Left hindlimb (tissue), 1 donor: ENCODE measurements at regions not wholly inside any gene's neighbourhood (a gene's known extent, or its start where the extent isn't known, plus 50 kb on each side); places are given as distances from the start of the nearest gene placed in this dataset.
"Not testable (repeated sequence)": the region's sequence is repeated elsewhere in the genome, so short reads cannot be mapped to it uniquely, and the experiment has no call there.

Source experiments
- DNase-seq: peaks from one replicate; pipeline ENCODE4 v3.0.0-alpha.2; 2018

DNA sequence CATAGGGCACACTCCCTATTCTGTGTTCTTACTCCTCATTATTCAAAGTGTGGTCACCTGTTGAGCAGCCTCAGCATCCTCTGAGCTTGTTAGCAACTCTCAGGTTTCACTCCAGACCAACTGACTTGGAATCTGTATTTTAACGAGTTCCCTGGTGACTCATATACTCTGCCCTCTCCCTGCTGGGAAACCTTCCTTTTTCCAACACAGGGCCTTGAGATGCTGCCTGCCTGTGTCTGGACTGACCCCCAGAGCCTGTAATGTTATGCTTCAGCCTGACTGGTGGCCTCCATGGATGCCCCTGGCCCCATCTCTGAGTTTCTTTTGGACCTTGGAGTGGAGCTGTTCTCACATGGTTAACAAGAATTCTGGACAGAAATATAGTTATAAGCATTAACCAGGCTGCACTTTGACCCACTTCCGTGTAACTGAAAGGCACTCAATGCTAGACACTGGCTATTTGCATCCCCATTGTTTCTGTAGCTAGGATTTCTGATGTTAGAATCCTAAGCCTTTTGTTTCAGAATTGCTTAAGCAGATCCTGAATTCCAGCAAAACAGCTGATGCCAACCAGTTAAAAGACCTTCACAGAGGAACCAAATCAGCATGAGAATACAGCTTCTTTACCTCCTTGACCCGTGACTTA, 262.6 kb downstream of the STIM2 start:
- no peak for DNase-seq

DNA sequence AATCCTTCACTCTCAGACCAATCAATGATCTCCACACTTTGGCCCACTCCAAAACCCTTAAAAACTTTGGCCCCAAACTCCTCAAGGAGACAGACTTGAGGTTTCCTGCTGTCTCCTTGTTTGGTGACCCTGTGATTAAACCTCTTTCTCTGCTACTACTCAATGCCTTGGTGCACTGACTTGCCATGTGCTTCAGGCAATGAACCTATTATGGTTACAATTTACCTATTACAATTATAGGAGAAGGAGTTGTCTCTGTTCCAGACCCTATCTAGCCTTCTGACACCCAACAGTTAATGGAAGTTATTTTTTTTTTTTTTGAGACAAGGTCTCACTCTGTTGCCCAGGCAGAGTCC, 263.1 kb downstream of the STIM2 start:
- no peak for DNase-seq

GRCh38 chr4:27126895-27127294, 266.3 kb downstream of the STIM2 start:
- not testable (repeated sequence) for DNase-seq

DNA sequence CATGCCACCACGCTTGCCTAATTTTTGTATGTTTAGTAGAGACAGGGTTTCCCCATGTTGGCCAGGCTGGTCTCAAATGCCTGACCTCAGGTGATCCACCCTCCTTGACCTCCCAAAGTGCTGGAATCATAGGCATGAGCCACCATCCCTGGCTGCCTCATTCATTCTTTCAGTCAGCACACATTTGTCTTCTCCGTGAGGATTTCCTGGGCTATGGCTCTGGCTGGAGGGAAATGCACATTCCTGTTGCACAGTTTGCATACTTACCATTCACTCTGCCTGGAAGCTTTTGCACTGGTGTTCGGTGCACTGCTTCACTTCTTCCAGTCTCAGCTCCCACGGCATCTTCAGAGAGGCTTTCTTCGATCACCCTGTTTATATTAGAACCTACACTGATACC, 267.8 kb downstream of the STIM2 start:
- no peak for DNase-seq

DNA sequence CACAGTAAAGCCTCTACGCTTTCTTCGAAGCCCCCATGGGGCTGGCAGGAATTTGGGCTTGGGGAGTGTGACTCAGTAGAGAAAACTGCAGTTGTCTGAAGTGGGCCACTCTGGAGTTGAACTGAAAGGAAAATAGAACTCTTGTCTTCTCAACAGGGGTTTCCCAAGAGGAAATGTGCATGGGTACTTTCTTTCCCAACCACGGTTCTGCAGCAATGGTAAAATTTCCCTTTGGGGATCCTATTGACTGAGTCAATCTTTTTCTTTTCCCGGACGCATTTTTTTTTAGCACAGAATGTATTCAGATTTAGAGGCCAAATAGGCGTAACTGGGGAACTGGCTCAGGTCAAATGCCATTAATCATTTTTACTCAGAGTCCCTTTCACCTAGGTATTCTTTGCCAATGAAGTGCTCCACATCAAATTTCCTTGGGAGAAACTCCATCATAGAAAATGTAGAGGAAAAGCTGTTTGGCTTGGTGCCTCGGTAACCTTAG, 269.3 kb downstream of the STIM2 start:
- DNase-seq: no peak

DNA sequence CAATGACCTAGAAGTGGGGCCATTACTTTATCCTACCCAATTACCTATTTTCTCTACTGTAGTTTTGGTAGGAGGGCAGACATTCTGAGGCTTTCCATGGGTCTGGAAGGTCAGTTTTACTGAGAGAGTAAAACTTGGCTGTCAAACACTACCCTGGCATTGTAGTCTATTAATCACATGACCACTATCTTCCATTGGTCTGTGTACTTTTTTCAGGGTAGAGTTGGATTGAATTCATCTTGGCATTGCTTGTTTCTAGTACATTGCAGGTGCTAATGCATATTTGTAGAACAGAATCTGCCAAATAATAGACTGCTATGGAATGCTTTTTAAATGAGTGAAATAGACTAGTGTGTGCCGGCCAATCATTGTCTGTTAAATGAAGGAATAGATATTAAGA, 271.9 kb downstream of the STIM2 start:
- DNase-seq: no peak

DNA sequence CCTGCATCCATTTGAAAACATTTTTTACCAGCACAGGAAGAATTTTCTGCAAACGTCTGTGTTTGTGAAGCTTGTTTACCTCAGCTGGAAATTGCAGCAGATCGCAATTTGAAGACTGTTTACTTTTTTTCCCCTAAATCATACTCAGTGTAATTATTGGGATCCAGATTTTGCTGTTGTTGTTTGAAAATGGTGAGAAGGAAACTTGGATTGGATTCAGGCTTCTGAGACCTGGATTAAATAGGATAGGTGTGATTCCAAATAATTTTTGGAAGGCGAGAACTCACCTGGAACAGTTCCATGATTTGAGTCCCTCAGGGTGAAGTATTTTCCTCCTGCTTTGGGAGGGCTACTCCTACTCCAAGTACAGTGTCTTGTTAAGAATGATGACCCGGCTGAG, 279.8 kb downstream of the STIM2 start:
- DNase-seq: no peak

GRCh38 chr4:27141530-27141929, 280.9 kb downstream of the STIM2 start:
- no peak for DNase-seq

DNA sequence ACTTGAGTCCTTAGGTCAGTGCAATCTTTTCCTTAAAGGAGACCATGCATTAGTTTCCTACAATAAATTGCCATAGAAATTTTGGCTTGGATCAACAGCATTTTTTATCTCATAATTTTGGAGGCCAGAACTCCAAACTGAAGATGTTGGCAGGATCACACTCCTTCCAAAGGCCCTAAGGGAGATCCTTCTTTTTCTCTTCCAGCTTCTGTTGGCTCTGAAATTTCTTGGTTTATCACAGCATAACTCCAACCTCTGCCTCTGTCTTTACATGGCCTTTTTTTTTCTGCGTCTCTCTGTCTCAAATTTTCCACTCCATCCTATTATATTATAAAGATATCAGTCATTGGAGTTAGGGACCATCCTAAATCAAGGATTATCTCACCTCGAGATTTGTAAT, 282.2 kb downstream of the STIM2 start:
- no peak for DNase-seq

DNA sequence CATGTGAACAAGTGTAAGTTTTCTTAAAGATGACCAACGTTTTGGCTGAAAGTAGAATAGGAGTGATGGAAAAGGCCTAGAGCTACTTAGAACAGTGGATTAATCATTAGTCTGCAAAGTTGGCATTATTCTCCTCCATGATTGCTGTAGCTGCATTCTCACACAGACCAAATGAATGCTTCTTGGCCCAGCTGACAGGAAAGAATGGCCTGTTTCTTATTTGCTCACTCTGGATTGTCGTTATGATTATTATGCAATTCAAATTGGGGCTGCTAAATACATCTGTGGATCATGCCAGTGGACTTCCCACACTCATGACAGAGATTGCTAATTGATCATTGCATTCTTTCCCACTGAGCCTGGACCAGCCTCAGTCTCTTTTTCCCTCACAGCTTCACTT, 285.0 kb downstream of the STIM2 start:
- DNase-seq: no peak

- no peak for DNase-seq
Observed at GRCh38 chr4:27148211-27148895, 287.7 kb downstream of the STIM2 start.

DNA sequence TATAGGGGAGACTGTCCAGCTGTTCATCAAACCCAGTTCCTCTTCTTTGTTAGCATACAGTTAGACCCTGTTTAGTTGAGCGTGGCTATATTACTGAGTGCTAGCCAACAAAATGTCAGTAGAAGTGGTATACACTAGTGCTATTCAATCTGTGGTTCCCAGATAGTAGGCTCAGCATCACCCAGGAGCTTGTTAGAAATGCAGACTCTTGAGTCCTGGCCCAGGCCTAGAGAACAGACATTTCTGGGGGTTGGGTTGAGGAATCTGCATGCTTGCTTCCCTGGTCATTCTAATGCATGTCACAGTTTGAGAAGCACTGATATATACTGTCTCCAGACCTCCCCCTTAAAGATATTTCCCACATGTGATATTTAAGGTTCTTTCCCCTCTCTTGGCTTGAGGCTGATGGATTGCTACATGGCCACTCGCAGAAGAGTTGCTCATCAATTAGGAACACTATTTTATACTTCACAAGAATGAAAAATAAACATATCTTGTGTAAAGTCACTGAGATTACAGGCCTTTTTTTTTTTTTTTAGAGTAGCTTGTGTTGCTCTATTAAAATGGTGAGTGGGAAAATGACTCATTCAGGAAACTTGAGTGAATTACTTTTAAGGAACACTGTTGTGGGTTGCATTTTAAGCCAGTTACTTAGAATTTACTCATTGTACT, 289.0 kb downstream of the STIM2 start:
- no peak for DNase-seq

DNA sequence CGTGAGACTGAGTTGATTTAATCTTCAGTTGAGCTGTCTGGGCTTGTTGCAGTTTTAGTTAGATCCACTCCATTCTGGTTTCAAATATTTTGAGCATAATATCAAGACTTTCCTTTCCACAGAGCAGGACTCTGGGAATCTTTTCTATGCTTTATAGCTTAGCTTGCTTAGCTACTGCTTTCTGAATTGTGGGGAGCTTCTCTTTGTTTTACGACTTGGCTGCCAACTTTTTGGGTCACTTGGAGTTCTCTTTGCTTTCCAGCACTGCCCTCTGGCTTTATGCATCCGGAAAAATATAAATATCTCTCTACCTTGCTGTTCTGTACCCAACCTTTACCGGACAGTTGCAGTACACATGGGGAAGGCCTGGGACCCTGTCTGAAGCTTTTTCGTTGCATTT, 292.1 kb downstream of the STIM2 start:
- DNase-seq: no peak

GRCh38 chr4:27154706-27155105, 294.1 kb downstream of the STIM2 start:
- DNase-seq: peak; percentile 41

- no peak for DNase-seq
Observed at GRCh38 chr4:27161191-27161590, 300.6 kb downstream of the STIM2 start.

DNA sequence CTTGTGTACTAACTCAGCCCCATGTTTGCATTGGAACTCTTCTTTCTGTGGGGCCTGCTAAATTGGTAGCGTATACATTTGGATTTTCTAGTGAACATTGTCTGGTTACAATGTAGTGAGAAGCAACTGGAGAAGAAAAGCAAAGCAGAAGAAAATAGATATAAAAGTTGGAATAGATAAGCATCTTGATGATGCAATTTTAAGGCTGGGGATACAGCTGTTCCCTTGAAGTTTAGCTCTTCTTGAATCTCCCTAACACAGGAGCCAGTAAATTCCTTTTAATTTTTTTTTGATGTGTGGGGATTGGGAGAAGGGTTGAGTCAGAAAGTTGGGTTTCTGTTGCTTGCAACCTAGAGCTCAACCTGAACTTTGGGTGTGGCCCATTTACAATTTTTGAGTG, 308.1 kb downstream of the STIM2 start:
- DNase-seq: no peak

- no peak for DNase-seq
Observed at GRCh38 chr4:27173280-27173679, 312.6 kb downstream of the STIM2 start.

GRCh38 chr4:27176400-27176799, 315.8 kb downstream of the STIM2 start:
- no peak for DNase-seq

DNA sequence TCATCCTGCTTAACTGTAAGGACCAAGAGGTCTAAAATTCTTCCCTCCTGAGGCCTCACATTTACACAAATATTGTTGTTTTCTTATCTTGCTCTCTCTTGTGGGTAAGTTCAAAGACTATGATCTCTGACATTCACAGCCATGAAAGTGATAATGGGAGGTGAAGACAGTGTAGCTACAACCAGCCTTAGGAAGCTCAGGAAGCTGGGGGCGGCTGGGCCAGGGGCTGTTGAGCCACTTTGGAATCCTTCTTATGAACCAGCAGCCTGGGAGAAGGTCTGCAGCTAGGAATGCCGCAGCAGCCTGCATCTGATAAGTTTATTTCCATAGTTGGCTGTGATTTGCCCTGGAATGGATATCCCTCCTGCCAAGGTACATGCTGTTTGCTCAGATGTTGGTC, 316.2 kb downstream of the STIM2 start:
- DNase-seq: no peak

DNA sequence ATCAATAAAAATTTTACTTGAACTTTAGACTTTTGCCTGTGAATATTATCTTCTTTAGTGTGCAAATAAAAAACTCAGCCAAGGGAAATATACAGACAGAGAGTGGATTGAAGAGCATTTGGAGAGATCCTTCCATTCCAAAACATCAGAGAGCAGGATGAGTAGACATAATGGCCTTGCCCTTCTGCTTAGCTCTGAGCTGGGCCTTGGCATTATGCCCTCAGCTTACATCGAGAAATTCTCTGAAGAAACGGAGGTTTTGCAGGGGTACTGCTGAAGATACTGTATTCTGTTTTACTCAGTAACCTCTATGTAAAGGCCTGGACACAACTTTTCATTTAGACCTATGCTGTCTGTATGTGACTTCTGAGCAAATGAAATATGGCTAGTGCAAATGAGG, 317.4 kb downstream of the STIM2 start:
- no peak for DNase-seq

GRCh38 chr4:27181693-27182092, 321.1 kb downstream of the STIM2 start:
- no peak for DNase-seq

DNA sequence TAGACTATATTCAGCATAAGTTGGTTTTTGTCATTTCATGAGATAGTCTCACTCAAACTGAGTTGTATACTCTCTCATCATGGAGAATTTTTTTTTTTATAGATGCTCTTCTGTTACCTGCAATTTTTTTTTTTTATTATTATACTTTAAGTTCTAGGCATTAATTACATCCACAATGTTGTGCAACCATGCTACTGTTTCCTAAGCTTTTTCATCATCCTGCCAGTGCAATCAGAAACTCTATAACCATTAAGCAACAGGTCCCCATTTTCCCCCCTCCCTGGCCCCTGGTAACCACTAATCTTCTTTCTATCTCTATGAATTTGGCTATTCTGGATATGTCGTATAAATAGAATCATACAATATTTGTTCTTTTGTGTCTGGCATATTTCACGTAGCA, 321.6 kb downstream of the STIM2 start:
- no peak for DNase-seq

DNA sequence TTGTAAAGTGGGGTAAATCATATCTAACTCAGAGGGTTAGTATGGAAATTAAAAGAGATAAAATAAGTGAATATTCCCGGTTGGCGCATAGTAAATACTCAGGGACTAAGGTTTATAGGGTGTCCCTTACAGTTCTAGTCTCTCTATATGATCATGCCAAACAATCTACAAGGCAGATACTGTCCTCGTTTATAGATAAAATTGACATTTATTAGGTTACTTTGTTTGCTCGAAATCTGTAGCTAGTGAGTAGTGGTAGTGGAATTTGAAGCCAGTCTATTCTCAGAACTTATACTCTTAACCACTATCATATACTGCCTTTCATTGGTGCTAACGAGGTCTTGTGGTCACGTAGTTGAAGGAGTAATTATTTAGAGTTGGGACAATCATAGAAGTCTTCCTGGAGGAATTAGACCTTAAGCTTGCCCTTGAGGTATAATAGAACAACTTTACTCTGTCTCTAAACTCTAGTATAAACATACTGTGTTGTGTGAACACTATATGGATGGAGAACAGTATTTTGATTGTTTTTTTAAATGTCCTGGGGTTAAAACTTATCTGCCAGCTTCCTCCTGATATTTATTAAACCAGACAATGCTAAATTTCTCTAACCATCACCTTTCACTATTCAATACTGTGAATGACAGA, 324.0 kb downstream of the STIM2 start:
- no peak for DNase-seq

- DNase-seq: no peak
Observed at GRCh38 chr4:27186710-27187109, 326.1 kb downstream of the STIM2 start.
